Nephron progenitor cell (in vitro differentiated cells): ENCODE measurements at regions not wholly inside any gene's neighbourhood (a gene's known extent, or its start where the extent isn't known, plus 50 kb on each side); places are given as distances from the start of the nearest gene placed in this dataset.
A peak's percentile ranks its signal among the peaks of the same experiment; 100 is the strongest.
"Not testable (repeated sequence)": the region's sequence is repeated elsewhere in the genome, so short reads cannot be mapped to it uniquely, and the experiment has no call there.

Experiments used
- DNase-seq: peaks from one replicate; pipeline ENCODE4 v3.0.0; 2021
- H3K27ac Mint-ChIP-seq: 2 replicates; pipeline ENCODE4 v1.8.0; 2021; ENCODE audit warnings: mild to moderate bottlenecking, moderate library complexity, mixed read lengths
- H3K27me3 Mint-ChIP-seq: 2 replicates; pipeline ENCODE4 v1.8.0; 2021; ENCODE audit warnings: mild to moderate bottlenecking, low read depth, mixed read lengths; ENCODE audit not compliant: poor library complexity
- H3K36me3 Mint-ChIP-seq: 2 replicates; pipeline ENCODE4 v1.8.0; 2021; ENCODE audit warnings: low read depth, mixed read lengths
- H3K4me1 Mint-ChIP-seq: 2 replicates; pipeline ENCODE4 v1.8.0; 2021; ENCODE audit warnings: mixed read lengths
- H3K4me3 Mint-ChIP-seq: 2 replicates; pipeline ENCODE4 v1.8.0; 2021; ENCODE audit warnings: mild to moderate bottlenecking, moderate library complexity, mixed read lengths
- H3K9me3 Mint-ChIP-seq: 2 replicates; pipeline ENCODE4 v1.8.0; 2021; ENCODE audit warnings: mild to moderate bottlenecking, moderate library complexity, mixed read lengths
- TF ChIP-seq, protein P1 (sequence below): fragments of 200-600 bp; sonication (generic); IDR thresholded peaks from 2 replicates; pipeline ENCODE4 v1.5.0; 2021; ENCODE audit warnings: antibody characterized with exemption

DNA sequence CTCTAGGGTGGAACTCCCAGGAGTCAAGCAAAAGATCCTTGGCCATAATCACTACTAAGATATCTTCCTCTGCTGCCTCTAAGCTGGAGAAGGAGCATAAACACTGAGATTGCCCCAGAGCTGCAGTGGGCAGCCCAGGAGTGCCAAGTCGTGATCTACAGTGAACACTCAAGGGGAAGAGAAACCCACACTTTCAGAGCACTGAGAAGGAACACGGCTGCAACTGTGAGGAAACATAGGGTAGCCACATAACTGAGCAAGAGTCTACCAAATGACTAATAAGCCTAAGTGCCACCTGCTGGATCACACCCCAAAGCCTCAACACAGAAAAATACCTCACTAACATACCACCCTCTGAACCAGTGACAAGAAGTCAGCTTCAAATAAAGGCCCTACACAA, 79.6 kb upstream of the RAB12 start:
- H3K27ac Mint-ChIP-seq, result no peak overlapping the region
- TF ChIP-seq, protein P1, sequence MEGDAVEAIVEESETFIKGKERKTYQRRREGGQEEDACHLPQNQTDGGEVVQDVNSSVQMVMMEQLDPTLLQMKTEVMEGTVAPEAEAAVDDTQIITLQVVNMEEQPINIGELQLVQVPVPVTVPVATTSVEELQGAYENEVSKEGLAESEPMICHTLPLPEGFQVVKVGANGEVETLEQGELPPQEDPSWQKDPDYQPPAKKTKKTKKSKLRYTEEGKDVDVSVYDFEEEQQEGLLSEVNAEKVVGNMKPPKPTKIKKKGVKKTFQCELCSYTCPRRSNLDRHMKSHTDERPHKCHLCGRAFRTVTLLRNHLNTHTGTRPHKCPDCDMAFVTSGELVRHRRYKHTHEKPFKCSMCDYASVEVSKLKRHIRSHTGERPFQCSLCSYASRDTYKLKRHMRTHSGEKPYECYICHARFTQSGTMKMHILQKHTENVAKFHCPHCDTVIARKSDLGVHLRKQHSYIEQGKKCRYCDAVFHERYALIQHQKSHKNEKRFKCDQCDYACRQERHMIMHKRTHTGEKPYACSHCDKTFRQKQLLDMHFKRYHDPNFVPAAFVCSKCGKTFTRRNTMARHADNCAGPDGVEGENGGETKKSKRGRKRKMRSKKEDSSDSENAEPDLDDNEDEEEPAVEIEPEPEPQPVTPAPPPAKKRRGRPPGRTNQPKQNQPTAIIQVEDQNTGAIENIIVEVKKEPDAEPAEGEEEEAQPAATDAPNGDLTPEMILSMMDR, result no peak
- peaks cover 12% of the 10 kb centered on the region for H3K36me3 Mint-ChIP-seq
- H3K27me3 Mint-ChIP-seq, result peaks cover 4% of the 10 kb centered on the region
- no peak overlapping the region for H3K4me3 Mint-ChIP-seq
- peaks cover 44% of the 10 kb centered on the region for H3K9me3 Mint-ChIP-seq
- no peaks in the 10 kb centered on the region for H3K4me1 Mint-ChIP-seq
- no peak for DNase-seq

- H3K4me3 Mint-ChIP-seq, H3K27ac Mint-ChIP-seq, H3K4me1 Mint-ChIP-seq, H3K27me3 Mint-ChIP-seq, DNase-seq: not testable (repeated sequence)
- H3K9me3 Mint-ChIP-seq, result peaks cover 44% of the 10 kb centered on the region
- peaks cover 12% of the 10 kb centered on the region for H3K36me3 Mint-ChIP-seq
These were observed 78.2 kb upstream of the RAB12 start for GRCh38 chr18:8531084-8531483.

DNA sequence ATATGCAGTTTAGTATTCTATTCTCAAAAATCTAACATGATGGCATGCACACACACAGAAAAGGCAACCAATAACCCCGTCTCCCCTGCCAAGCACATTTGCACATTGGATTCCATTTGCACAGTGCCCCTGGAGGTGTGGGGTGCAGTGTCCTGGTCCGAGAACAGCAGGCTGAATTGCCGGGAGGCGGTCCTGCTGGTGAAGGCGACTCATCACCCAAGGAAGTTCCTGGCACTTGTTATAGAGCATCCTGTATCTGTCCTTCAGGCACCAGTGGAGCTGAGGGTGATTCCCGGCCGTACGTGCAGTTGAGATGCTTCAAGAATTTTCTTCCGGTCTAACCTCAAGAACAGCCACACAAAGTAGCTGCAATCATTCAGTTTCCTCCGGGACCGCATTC, 73.0 kb upstream of the RAB12 start:
- TF ChIP-seq, protein P1, result no peak
- Mint-ChIP-seq H3K4me1 (peaks cover 6% of the 10 kb centered on the region), H3K36me3 (peaks cover 8% of the 10 kb centered on the region), H3K27ac (no peak overlapping the region), H3K4me3 (no peak overlapping the region), H3K27me3 (peaks cover 8% of the 10 kb centered on the region), H3K9me3 (peaks cover 24% of the 10 kb centered on the region)
- no peak for DNase-seq

DNA sequence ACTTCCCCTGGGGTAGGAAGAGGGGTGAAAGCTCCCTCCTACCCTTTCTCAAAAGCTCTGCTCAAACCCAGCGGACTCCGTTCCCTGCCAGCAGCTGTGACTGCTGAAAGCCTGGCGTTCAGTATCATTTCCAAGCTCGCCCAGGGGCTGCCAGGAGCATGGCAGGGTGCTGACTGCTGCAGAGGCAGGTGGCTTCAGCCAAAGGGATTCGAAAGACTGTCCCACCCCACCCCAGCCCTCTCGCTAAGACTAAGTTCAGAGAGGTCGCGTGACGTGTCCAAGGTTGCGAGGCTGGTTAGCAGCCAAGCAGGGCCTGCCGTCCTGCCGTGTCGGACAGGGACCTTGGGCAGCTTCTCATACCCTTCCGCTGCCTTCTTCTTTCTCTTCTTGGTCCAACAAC, 72.3 kb upstream of the RAB12 start:
- Mint-ChIP-seq H3K27ac (no peak overlapping the region), H3K27me3 (peaks cover 11% of the 10 kb centered on the region), H3K36me3 (peaks cover under 1% of the 10 kb centered on the region), H3K9me3 (peaks cover 17% of the 10 kb centered on the region), H3K4me3 (no peak overlapping the region), H3K4me1 (peaks cover 6% of the 10 kb centered on the region)
- DNase-seq, result no peak
- TF ChIP-seq, protein P1, result no peak

DNA sequence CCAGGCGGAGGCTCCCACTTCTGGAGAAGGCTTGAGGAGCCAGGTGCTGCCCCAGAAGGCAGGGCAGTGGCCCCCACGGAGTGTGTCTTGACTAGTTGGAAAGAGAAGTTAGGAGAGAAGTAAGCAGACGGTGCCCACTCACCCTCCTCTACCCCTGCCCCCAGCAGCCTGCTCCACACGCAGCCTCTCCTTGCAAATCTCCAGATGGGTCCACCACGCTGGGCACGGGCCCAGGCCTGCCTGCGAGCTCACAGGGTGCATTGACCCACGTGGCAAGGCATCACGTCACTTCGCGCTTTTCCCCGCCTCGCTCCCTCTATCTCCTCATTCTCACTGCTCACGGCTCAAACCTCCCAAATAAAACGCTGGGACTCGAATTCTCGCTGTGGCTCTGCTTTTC, 71.8 kb upstream of the RAB12 start:
- Mint-ChIP-seq H3K4me1 (peaks cover 6% of the 10 kb centered on the region), H3K36me3 (no peaks in the 10 kb centered on the region), H3K4me3 (no peak overlapping the region), H3K27me3 (peaks cover 14% of the 10 kb centered on the region), H3K9me3 (peaks cover 12% of the 10 kb centered on the region), H3K27ac (peak overlapping the region; percentile 81)
- no peak for DNase-seq
- TF ChIP-seq, protein P1, result no peak

GRCh38 chr18:8538935-8539334, 70.3 kb upstream of the RAB12 start:
- no peak overlapping the region for H3K4me3 Mint-ChIP-seq
- no peak overlapping the region for H3K27ac Mint-ChIP-seq
- H3K9me3 Mint-ChIP-seq, result no peaks in the 10 kb centered on the region
- TF ChIP-seq, protein P1, result no peak
- H3K27me3 Mint-ChIP-seq, result peaks cover 18% of the 10 kb centered on the region
- no peaks in the 10 kb centered on the region for H3K36me3 Mint-ChIP-seq
- H3K4me1 Mint-ChIP-seq, result peaks cover 6% of the 10 kb centered on the region
- DNase-seq, result no peak
